ENCODE measurements at regions not wholly inside any gene's neighbourhood (a gene's known extent, or its start where the extent isn't known, plus 50 kb on each side); places are given as distances from the start of the nearest gene placed in this dataset.

GRCh38 chr7:110075450-110075849 lies 1015.5 kb upstream of the LRRN3 start:
- Histone ChIP-seq H3K4me3 (ENCODE audit: low read length) (no peak overlapping the region), H3K27ac (ENCODE audit: low read length) (no peak overlapping the region), H3K9me3 (ENCODE audit: control insufficient read depth, insufficient read depth, low read length) (no peaks in the 10 kb centered on the region), H3K27me3 (ENCODE audit: control insufficient read depth, insufficient read depth, low read length) (no peaks in the 10 kb centered on the region), H3K4me1 (ENCODE audit: control insufficient read depth, insufficient read depth, low read length) (no peaks in the 10 kb centered on the region), H3K36me3 (ENCODE audit: control insufficient read depth, insufficient read depth, low read length) (no peaks in the 10 kb centered on the region)
- DNase-seq (ENCODE audit: low read depth, low spot score), result no peak
- WGBS (ENCODE audit: insufficient coverage, insufficient read length), result no CpG with 5 or more reads among the region's 1 CpG

GRCh38 chr7:110076194-110076593 lies 1014.7 kb upstream of the LRRN3 start:
- no CpG with 5 or more reads among the region's 3 CpGs for WGBS (ENCODE audit: insufficient coverage, insufficient read length)
- no peaks in the 10 kb centered on the region for H3K4me1 ChIP-seq (ENCODE audit: control insufficient read depth, insufficient read depth, low read length)

GRCh38 chr7:110084181-110084807 lies 1006.6 kb upstream of the LRRN3 start:
- Histone ChIP-seq H3K27me3 (ENCODE audit: control insufficient read depth, insufficient read depth, low read length) (no peaks in the 10 kb centered on the region), H3K4me3 (ENCODE audit: low read length) (no peak overlapping the region), H3K9me3 (ENCODE audit: control insufficient read depth, insufficient read depth, low read length) (no peaks in the 10 kb centered on the region), H3K36me3 (ENCODE audit: control insufficient read depth, insufficient read depth, low read length) (no peaks in the 10 kb centered on the region), H3K27ac (ENCODE audit: low read length) (no peak overlapping the region), H3K4me1 (ENCODE audit: control insufficient read depth, insufficient read depth, low read length) (no peaks in the 10 kb centered on the region)
- no CpG with 5 or more reads among the region's 5 CpGs for WGBS (ENCODE audit: insufficient coverage, insufficient read length)
- DNase-seq (ENCODE audit: low read depth, low spot score), result no peak

More at GRCh38 chr7:110076194-110076593, 1014.7 kb upstream of the LRRN3 start:
- Histone ChIP-seq H3K27ac (ENCODE audit: low read length) (no peak overlapping the region), H3K4me3 (ENCODE audit: low read length) (no peak overlapping the region), H3K9me3 (ENCODE audit: control insufficient read depth, insufficient read depth, low read length) (no peaks in the 10 kb centered on the region), H3K27me3 (ENCODE audit: control insufficient read depth, insufficient read depth, low read length) (no peaks in the 10 kb centered on the region), H3K36me3 (ENCODE audit: control insufficient read depth, insufficient read depth, low read length) (no peaks in the 10 kb centered on the region)
- DNase-seq (ENCODE audit: low read depth, low spot score), result no peak

- Histone ChIP-seq H3K4me1 (ENCODE audit: control insufficient read depth, insufficient read depth, low read length) (no peaks in the 10 kb centered on the region), H3K27ac (ENCODE audit: low read length) (no peak overlapping the region), H3K4me3 (ENCODE audit: low read length) (no peak overlapping the region), H3K36me3 (ENCODE audit: control insufficient read depth, insufficient read depth, low read length) (no peaks in the 10 kb centered on the region), H3K27me3 (ENCODE audit: control insufficient read depth, insufficient read depth, low read length) (no peaks in the 10 kb centered on the region), H3K9me3 (ENCODE audit: control insufficient read depth, insufficient read depth, low read length) (no peaks in the 10 kb centered on the region)
- no CpG with 5 or more reads among the region's 11 CpGs for WGBS (ENCODE audit: insufficient coverage, insufficient read length)
- peak; percentile 9 for DNase-seq (ENCODE audit: low read depth, low spot score)
These were observed 1000.7 kb upstream of the LRRN3 start for GRCh38 chr7:110090110-110090820.

- Histone ChIP-seq H3K27ac (ENCODE audit: low read length) (no peak overlapping the region), H3K27me3 (ENCODE audit: control insufficient read depth, insufficient read depth, low read length) (no peaks in the 10 kb centered on the region), H3K36me3 (ENCODE audit: control insufficient read depth, insufficient read depth, low read length) (no peaks in the 10 kb centered on the region), H3K4me1 (ENCODE audit: control insufficient read depth, insufficient read depth, low read length) (no peaks in the 10 kb centered on the region), H3K9me3 (ENCODE audit: control insufficient read depth, insufficient read depth, low read length) (no peaks in the 10 kb centered on the region), H3K4me3 (ENCODE audit: low read length) (no peak overlapping the region)
- no CpG with 5 or more reads among the region's 1 CpG for WGBS (ENCODE audit: insufficient coverage, insufficient read length)
- DNase-seq (ENCODE audit: low read depth, low spot score), result no peak
These were observed 995.4 kb upstream of the LRRN3 start for GRCh38 chr7:110095372-110096052.

- WGBS (ENCODE audit: insufficient coverage, insufficient read length), result no CpG with 5 or more reads among the region's 5 CpGs
These were observed 986.7 kb upstream of the LRRN3 start for GRCh38 chr7:110104243-110104642.

GRCh38 chr7:110105307-110105706 lies 985.6 kb upstream of the LRRN3 start:
- H3K36me3 ChIP-seq (ENCODE audit: control insufficient read depth, insufficient read depth, low read length), result no peaks in the 10 kb centered on the region

More at GRCh38 chr7:110104243-110104642, 986.7 kb upstream of the LRRN3 start:
- H3K4me3 ChIP-seq (ENCODE audit: low read length), result no peak overlapping the region
- no peaks in the 10 kb centered on the region for H3K27me3 ChIP-seq (ENCODE audit: control insufficient read depth, insufficient read depth, low read length)
- H3K27ac ChIP-seq (ENCODE audit: low read length), result no peak overlapping the region
- H3K36me3 ChIP-seq (ENCODE audit: control insufficient read depth, insufficient read depth, low read length), result no peaks in the 10 kb centered on the region
- no peak for DNase-seq (ENCODE audit: low read depth, low spot score)
- no peaks in the 10 kb centered on the region for H3K4me1 ChIP-seq (ENCODE audit: control insufficient read depth, insufficient read depth, low read length)
- H3K9me3 ChIP-seq (ENCODE audit: control insufficient read depth, insufficient read depth, low read length), result no peaks in the 10 kb centered on the region

GRCh38 chr7:110105840-110106239 lies 985.1 kb upstream of the LRRN3 start:
- H3K9me3 ChIP-seq (ENCODE audit: control insufficient read depth, insufficient read depth, low read length), result no peaks in the 10 kb centered on the region
- no peak for DNase-seq (ENCODE audit: low read depth, low spot score)
- no peaks in the 10 kb centered on the region for H3K4me1 ChIP-seq (ENCODE audit: control insufficient read depth, insufficient read depth, low read length)
- no peaks in the 10 kb centered on the region for H3K27me3 ChIP-seq (ENCODE audit: control insufficient read depth, insufficient read depth, low read length)
- no peaks in the 10 kb centered on the region for H3K36me3 ChIP-seq (ENCODE audit: control insufficient read depth, insufficient read depth, low read length)
- H3K4me3 ChIP-seq (ENCODE audit: low read length), result no peak overlapping the region
- no peak overlapping the region for H3K27ac ChIP-seq (ENCODE audit: low read length)

More at GRCh38 chr7:110105307-110105706, 985.6 kb upstream of the LRRN3 start:
- no peak overlapping the region for H3K4me3 ChIP-seq (ENCODE audit: low read length)
- no peak for DNase-seq (ENCODE audit: low read depth, low spot score)
- H3K9me3 ChIP-seq (ENCODE audit: control insufficient read depth, insufficient read depth, low read length), result no peaks in the 10 kb centered on the region
- no peaks in the 10 kb centered on the region for H3K27me3 ChIP-seq (ENCODE audit: control insufficient read depth, insufficient read depth, low read length)
- no CpG with 5 or more reads among the region's 7 CpGs for WGBS (ENCODE audit: insufficient coverage, insufficient read length)
- no peaks in the 10 kb centered on the region for H3K4me1 ChIP-seq (ENCODE audit: control insufficient read depth, insufficient read depth, low read length)
- H3K27ac ChIP-seq (ENCODE audit: low read length), result no peak overlapping the region

GRCh38 chr7:110119883-110120581 lies 970.9 kb upstream of the LRRN3 start:
- no peak overlapping the region for H3K27ac ChIP-seq (ENCODE audit: low read length)
- H3K9me3 ChIP-seq (ENCODE audit: control insufficient read depth, insufficient read depth, low read length), result no peaks in the 10 kb centered on the region; the same call in 1 of the 2 replicates
- H3K27me3 ChIP-seq (ENCODE audit: control insufficient read depth, insufficient read depth, low read length), result no peaks in the 10 kb centered on the region
- 0 out of 2 replicates have a peak, but pooled peaks cover 2% of the 10 kb centered on the region for H3K4me1 ChIP-seq (ENCODE audit: control insufficient read depth, insufficient read depth, low read length)
- no peak overlapping the region for H3K4me3 ChIP-seq (ENCODE audit: low read length)
- WGBS (ENCODE audit: insufficient coverage, insufficient read length), result no CpG with 5 or more reads among the region's 7 CpGs
- no peaks in the 10 kb centered on the region for H3K36me3 ChIP-seq (ENCODE audit: control insufficient read depth, insufficient read depth, low read length)
- DNase-seq (ENCODE audit: low read depth, low spot score), result no peak

- no peaks in the 10 kb centered on the region for H3K9me3 ChIP-seq (ENCODE audit: control insufficient read depth, insufficient read depth, low read length)
These were observed 961.8 kb upstream of the LRRN3 start for GRCh38 chr7:110129159-110129558.

More at GRCh38 chr7:110129159-110129558, 961.8 kb upstream of the LRRN3 start:
- no peaks in the 10 kb centered on the region for H3K27me3 ChIP-seq (ENCODE audit: control insufficient read depth, insufficient read depth, low read length)
- DNase-seq (ENCODE audit: low read depth, low spot score), result no peak
- H3K27ac ChIP-seq (ENCODE audit: low read length), result no peak overlapping the region
- H3K4me1 ChIP-seq (ENCODE audit: control insufficient read depth, insufficient read depth, low read length), result no peaks in the 10 kb centered on the region
- no peaks in the 10 kb centered on the region for H3K36me3 ChIP-seq (ENCODE audit: control insufficient read depth, insufficient read depth, low read length)
- no peak overlapping the region for H3K4me3 ChIP-seq (ENCODE audit: low read length)
